ENCODE measurements at regions not wholly inside any gene's neighbourhood (a gene's known extent, or its start where the extent isn't known, plus 50 kb on each side); places are given as distances from the start of the nearest gene placed in this dataset.

DNA sequence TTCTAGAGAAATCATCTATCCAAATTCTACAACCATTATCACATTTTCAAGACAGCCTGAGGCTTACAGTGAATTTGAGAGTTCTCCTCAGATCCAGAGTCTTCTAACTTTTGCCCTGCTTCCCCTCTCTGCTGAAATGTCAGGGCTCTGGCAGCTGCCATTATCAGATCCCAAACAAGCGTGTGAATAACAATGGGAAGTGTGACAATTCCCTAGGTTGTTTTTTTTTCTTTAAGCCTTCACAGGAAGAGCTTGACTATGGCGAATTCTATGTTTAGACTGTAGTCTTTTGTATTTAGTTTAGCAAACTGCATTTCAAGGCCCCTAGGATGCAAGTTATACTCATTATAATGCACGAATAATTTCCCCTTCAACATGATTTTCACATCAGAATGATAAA, 61.3 kb upstream of the KDR start:
- Histone ChIP-seq H3K36me3 (no peaks in the 10 kb centered on the region), H3K9me3 (no peaks in the 10 kb centered on the region), H3K4me1 (no peaks in the 10 kb centered on the region), H3K27me3 (no peaks in the 10 kb centered on the region), H3K27ac (no peak overlapping the region), H3K4me3 (no peak overlapping the region)
- no peak for DNase-seq (ENCODE audit: low spot score in 2 of 2)
- intact Hi-C loops (cut with DNase I; ENCODE audit: low total_unique reads) = no loop called here
- TF ChIP-seq, protein P1, sequence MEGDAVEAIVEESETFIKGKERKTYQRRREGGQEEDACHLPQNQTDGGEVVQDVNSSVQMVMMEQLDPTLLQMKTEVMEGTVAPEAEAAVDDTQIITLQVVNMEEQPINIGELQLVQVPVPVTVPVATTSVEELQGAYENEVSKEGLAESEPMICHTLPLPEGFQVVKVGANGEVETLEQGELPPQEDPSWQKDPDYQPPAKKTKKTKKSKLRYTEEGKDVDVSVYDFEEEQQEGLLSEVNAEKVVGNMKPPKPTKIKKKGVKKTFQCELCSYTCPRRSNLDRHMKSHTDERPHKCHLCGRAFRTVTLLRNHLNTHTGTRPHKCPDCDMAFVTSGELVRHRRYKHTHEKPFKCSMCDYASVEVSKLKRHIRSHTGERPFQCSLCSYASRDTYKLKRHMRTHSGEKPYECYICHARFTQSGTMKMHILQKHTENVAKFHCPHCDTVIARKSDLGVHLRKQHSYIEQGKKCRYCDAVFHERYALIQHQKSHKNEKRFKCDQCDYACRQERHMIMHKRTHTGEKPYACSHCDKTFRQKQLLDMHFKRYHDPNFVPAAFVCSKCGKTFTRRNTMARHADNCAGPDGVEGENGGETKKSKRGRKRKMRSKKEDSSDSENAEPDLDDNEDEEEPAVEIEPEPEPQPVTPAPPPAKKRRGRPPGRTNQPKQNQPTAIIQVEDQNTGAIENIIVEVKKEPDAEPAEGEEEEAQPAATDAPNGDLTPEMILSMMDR (IDR thresholded peaks at IDR 0.05) = no peak
- TF ChIP-seq POLR2A (IDR thresholded peaks at IDR 0.05) = no peak
- no peak for TF ChIP-seq POLR2AphosphoS5 (IDR thresholded peaks at IDR 0.05)

DNA sequence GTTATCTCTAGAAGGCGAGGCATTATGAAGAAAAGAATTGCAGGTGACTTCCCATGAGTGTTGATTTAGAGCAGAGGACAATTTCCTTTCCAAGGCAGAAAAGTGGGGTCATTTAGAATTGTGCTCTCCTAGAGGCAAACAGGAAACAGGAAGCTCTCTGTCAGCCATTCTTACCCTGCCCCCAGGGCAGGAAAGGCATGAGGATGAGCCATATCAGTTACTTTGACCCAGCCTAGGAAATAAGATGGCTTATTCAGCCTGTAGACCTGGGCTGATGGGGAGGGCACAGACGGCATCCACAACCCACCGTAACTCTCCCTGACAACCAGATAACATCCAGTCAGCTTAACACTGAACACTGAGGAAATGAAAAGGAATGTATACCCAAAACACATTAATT, 88.8 kb upstream of the KDR start:
- peaks cover 0 to 2% of the 10 kb centered on the region in 2 donors for H3K4me1 ChIP-seq
- TF ChIP-seq POLR2AphosphoS5 (IDR thresholded peaks at IDR 0.05) (no peak), POLR2A (IDR thresholded peaks at IDR 0.05) (no peak)
- TF ChIP-seq, protein P1 (IDR thresholded peaks at IDR 0.05) = no peak
- no peaks in the 10 kb centered on the region for H3K27me3 ChIP-seq
- DNase-seq (ENCODE audit: low spot score in 2 of 2) = no peak
- H3K36me3 ChIP-seq = no peaks in the 10 kb centered on the region
- no peak overlapping the region for H3K27ac ChIP-seq
- intact Hi-C loops (cut with DNase I; ENCODE audit: low total_unique reads) = no loop called here
- no peak overlapping the region for H3K4me3 ChIP-seq
- no peaks in the 10 kb centered on the region for H3K9me3 ChIP-seq

DNA sequence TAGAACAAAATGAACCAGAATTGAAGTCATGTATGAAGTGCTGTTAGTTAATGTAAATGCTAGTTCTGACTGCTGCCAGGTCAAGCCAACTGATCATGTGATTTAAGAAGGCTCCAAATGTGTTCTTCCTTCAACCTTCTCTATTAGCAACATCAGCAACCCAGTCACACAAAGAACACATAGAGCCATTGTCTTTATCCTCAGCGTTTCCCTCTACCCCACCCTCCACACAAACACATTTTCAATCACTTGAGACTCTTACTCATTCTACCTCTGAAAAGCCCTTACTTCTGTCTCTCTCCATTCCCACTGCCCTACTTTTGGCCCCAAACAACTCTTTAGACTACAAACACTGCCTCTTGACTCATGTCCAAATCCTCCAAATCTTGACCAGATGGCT, 89.7 kb upstream of the KDR start:
- no peak overlapping the region for H3K4me3 ChIP-seq
- H3K9me3 ChIP-seq = no peaks in the 10 kb centered on the region
- H3K27ac ChIP-seq = no peak overlapping the region
- H3K27me3 ChIP-seq = no peaks in the 10 kb centered on the region
- TF ChIP-seq, protein P1 (IDR thresholded peaks at IDR 0.05) = no peak
- TF ChIP-seq POLR2AphosphoS5 (IDR thresholded peaks at IDR 0.05) = no peak
- TF ChIP-seq POLR2A (IDR thresholded peaks at IDR 0.05) = no peak
- no peaks in the 10 kb centered on the region for H3K36me3 ChIP-seq
- peaks cover 0 to 2% of the 10 kb centered on the region in 2 donors for H3K4me1 ChIP-seq
- DNase-seq (ENCODE audit: low spot score in 2 of 2) = no peak
- intact Hi-C loops (cut with DNase I; ENCODE audit: low total_unique reads) = no loop called here

DNA sequence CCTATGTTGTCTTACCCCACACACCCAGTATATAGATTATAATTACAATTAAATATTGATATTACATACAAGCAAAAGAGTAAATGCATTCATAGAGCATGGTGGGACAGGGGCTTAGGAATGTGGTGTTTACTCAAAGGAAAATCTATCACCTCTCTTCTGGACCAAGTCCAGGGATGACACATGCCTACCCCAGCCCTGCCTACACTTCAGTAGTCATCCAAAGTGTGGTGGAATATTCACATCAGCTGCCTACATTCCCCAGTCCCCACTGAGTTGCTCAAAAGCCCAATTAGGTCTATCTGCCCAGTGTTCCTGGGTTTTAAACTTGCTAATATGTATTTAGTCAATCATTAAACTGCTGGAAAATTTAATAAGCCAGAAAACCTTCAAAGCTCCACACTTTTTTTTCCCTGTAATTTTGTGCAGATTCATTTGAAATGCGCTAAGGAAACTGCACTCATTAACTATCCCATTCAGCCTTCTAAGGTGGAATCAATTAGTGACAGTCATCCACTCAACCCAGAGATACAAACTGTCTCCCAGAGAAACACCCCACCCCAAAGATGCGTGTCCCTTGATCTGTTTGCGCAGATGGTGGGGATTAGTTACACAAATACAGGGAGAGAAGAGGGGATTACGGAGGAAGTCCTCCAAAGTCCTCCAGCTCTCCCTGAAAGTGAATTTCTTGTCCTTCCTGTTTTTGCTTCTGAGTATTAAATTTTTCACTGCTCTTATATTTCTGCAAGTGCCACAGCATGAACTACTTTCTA, 91.7 kb upstream of the KDR start:
- H3K9me3 ChIP-seq = no peaks in the 10 kb centered on the region
- H3K36me3 ChIP-seq = no peaks in the 10 kb centered on the region
- TF ChIP-seq POLR2AphosphoS5 (IDR thresholded peaks at IDR 0.05) (no peak), POLR2A (IDR thresholded peaks at IDR 0.05) (no peak)
- TF ChIP-seq, protein P1 (IDR thresholded peaks at IDR 0.05) = no peak
- no peak overlapping the region for H3K4me3 ChIP-seq
- DNase-seq (ENCODE audit: low spot score in 2 of 2) = no peak
- intact Hi-C loops (cut with DNase I; ENCODE audit: low total_unique reads) = no loop called here
- H3K4me1 ChIP-seq = peaks cover 0 to 2% of the 10 kb centered on the region in 2 donors
- H3K27ac ChIP-seq = no peak overlapping the region
- no peaks in the 10 kb centered on the region for H3K27me3 ChIP-seq

DNA sequence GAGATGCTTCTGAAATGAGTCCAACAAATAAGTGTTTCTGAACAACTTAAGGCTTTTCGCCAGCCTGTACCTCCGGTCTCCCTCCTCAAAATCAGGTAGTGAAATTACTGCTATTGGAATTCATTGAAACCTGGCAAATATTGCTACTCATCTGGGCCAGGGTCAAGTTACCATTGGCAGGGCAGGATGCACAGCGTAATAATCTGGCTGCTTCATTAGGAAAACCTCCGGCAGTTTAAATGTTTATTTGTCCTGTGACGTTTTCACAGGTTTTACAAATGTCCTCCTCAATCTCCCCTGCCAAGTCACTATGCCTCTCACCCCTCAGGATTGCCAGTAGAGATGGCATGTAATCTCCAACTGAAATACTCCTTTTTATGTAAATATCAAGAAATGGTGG, 92.6 kb upstream of the KDR start:
- DNase-seq (ENCODE audit: low spot score in 2 of 2) = no peak
- no peak overlapping the region for H3K27ac ChIP-seq
- intact Hi-C loops (cut with DNase I; ENCODE audit: low total_unique reads) = no loop called here
- no peaks in the 10 kb centered on the region for H3K9me3 ChIP-seq
- no peak overlapping the region for H3K4me3 ChIP-seq
- TF ChIP-seq POLR2A (IDR thresholded peaks at IDR 0.05) = no peak
- TF ChIP-seq, protein P1 (IDR thresholded peaks at IDR 0.05) = no peak
- TF ChIP-seq POLR2AphosphoS5 (IDR thresholded peaks at IDR 0.05) = no peak
- no peaks in the 10 kb centered on the region for H3K36me3 ChIP-seq
- peaks cover 0 to 2% of the 10 kb centered on the region in 2 donors for H3K4me1 ChIP-seq
- no peaks in the 10 kb centered on the region for H3K27me3 ChIP-seq
